Stimulated activated CD4-positive, alpha-beta T cell treated with anti-CD3 and anti-CD28 coated beads, Interleukin-15, amount 100 ng/mL, for 24 hours (primary cell): ENCODE measurements at regions not wholly inside any gene's neighbourhood (a gene's known extent, or its start where the extent isn't known, plus 50 kb on each side); places are given as distances from the start of the nearest gene placed in this dataset.

ENCODE experiments used
- DNase-seq: peaks from one replicate; pipeline ENCODE4 v3.0.0-alpha.2; 2020

- DNase-seq = no peak
Measured at GRCh38 chr6:165871571-165871970, 208.5 kb upstream of the PDE10A start.

- DNase-seq = no peak
Measured at GRCh38 chr6:165869526-165869925, 206.5 kb upstream of the PDE10A start.

DNA sequence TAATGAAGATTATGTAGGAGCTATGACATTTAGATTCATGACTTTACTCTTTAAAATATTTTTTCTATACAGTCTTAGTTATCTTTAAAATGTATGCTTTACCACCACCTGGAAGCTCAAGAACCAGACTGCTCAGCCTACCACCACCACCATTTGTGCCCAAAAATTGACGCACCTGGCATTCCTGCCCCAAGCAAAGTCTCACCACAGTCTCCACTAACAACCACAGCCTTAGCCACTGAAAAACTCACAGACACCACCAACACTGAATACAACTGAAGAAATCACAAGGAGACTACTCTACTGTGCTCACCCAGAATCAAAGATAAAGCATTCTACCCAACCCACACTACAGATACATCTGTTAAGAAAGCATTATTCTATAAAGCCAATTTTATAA is 201.9 kb upstream of the PDE10A start:
- no peak for DNase-seq

DNA sequence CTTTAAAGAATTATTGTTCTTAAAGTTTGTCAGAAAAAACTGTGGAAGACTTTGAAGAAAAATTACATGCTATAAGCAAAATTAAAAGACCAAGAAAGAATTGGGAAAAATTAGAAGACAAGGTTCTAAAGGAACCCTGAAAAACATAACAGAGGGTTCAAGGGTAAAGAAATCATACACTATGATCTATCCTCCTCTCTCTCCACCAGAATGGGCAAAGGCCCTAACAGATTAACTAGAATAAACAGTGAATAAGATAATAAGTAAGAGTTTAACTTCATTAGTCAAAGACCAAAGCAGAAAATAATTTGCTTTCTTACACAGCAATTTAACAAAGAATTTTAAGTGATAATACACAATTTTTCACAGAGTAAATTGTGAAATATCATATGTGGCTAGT is 201.2 kb upstream of the PDE10A start:
- no peak for DNase-seq

GRCh38 chr6:165863801-165864200 is 200.8 kb upstream of the PDE10A start:
- DNase-seq = no peak

- no peak for DNase-seq
Measured at GRCh38 chr6:165862813-165863212, 199.8 kb upstream of the PDE10A start.

GRCh38 chr6:165861226-165861625 is 198.2 kb upstream of the PDE10A start:
- no peak for DNase-seq

- DNase-seq = no peak
Measured at GRCh38 chr6:165858586-165858985, 195.5 kb upstream of the PDE10A start.

DNA sequence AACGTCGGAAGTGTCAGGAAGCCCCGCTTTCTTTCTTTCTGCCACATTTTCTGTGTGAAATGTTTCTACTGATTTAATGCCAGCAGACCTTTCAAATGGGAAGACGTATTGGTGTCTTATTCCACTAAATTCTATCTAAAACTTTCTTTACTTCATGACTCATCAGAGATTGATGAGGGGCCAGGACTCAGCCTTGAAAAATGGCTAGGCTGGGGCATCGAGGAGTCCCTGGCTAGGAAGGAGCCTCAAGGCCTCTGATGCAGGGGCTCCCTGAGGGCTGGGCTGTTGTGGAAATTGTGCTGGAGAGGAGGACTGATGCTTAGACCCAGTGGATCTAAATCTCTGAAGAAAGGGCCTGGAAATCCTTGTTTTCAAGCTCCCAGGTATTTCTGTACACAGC is 192.8 kb upstream of the PDE10A start:
- DNase-seq = no peak

DNA sequence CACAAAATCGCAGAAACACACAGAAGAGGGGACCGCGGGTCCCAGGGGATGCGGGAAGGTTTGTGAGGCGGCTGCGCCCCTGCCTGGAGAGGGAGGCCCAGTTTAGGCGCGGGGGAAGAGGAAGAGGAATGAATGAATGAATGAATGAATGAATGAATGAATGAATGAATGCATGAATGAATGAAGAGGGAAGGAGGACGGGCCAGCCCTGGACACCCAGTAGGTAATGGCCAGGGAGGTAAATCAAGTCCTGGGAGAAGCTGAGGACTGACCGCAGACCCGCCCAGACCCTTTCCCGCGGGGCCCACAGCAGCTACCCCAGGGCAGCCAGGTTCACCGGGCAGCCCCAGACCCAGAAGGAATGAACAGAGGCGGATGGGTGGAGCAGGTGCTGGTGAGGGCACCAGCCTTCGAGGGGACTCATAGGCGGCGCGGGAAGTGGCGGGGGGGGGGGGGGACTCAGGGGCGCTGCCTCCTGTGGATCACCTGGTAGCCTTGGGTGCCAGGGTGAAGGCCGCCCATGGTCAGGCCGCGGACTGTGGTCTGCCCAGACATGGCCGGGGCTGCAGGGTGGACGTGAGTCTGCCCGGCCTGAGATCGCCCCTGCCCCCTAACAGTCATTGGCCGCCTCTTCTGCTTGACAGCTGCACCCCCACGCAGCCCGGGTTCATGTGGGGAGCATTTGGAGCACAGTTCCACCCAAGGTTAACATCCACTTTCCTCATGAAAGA is 192.0 kb upstream of the PDE10A start:
- no peak for DNase-seq

GRCh38 chr6:165854061-165854862 is 191.2 kb upstream of the PDE10A start:
- DNase-seq = no peak

GRCh38 chr6:165852676-165853075 is 189.6 kb upstream of the PDE10A start:
- no peak for DNase-seq

DNA sequence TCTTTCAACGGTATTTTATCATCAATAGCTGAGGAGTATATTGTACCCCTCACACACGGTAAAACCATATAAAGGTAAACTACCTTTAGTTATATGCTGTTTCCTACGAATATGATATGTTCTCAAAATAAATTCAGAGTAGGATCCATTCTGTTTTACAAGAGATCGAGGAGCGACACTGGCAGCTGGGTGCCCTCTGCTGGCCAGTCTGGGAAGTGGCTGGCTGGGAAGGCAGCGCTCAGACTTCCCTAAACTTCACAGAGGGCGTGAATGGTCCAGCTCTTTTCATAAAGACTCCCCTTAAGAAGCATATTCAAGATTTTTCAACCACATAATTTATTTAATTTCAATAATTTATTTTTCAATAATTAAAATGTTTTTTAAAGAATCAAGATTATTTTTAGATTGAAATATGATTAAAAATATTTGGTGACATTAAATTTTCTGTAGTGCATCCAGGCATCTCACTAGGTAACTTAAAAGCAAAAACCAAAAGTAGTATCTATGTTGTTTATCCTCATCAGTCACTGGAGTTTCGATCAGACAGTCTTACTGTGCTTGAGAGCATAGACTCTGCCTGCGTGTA is 187.5 kb upstream of the PDE10A start:
- DNase-seq = peak; percentile 71

- no peak for DNase-seq
Measured at GRCh38 chr6:165849534-165850430, 186.7 kb upstream of the PDE10A start.

DNA sequence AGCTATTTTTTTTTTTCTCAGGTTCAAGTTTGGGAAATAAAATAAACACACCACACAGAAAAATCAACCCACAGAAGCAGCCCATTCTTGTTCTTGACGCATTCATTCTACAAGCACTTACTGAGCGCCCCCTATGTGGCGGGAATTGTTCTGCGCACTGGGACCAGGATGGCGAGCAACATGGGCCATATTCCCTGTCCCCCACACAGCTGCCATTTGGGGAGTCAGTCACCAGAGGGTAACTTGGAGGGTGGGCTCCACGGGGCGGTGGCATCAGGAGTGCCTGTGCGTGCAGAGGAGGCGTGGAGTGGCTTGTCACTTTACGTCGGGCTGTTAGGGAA is 185.0 kb upstream of the PDE10A start:
- DNase-seq = no peak

- DNase-seq = no peak
Measured at GRCh38 chr6:165847407-165848085, 184.5 kb upstream of the PDE10A start.

DNA sequence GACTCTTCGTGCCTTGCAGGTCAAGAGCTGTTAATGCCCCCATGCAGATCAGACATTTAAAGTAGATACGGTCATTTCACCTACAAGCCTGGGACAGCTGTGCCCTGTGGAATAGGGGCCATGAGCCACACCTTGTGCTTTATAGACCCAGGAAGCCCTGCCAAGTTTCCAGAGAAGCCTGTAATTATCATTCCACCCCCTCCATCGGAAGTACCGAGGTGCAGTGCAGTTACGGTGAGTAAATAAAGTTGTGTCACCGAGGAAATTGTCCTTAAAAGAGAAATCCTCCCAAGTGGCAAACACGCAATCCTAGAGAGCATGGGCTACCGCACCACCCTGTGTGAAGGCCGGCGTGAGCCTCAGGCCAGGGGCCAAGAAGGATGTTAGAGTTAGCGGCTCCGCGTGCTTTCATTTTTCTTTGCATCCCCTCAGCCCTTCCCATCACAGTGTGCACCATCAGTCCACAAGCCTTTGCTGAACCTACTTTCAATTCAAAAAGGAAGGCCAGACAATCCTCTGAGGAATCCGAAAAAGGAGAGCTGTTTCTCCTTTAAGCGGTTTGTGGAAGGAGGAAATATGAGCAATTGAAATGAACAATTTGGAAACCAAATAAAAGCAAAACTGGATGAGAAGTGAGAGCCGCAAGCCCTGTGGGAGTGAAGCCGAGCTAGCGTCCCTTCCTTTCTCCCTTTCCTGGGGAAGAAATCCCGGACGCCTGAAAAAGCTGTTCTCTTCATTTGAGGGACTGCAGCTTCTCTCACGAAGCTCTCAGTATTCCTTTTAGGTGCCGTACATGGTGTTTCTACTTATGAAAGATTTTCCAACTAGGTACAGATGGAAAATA is 183.3 kb upstream of the PDE10A start:
- DNase-seq = no peak

DNA sequence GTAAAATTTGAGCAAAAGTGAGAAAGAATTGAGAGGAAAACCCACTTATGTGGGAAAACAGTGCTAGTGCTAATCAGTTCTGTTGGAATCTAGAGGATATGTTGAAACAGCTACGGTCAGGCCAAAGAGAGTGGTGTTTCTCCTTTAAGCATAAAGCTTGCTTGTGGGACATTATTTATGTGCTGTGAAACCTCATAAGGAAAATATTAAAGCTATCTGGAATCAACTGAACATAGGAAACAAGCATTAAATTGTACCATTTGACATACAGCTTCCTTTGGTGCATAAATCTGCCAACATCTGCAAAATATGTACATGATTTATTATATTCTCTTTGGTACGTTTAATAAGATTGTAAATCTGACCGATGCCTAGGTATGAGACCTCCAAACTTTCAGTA is 182.5 kb upstream of the PDE10A start:
- DNase-seq = no peak

DNA sequence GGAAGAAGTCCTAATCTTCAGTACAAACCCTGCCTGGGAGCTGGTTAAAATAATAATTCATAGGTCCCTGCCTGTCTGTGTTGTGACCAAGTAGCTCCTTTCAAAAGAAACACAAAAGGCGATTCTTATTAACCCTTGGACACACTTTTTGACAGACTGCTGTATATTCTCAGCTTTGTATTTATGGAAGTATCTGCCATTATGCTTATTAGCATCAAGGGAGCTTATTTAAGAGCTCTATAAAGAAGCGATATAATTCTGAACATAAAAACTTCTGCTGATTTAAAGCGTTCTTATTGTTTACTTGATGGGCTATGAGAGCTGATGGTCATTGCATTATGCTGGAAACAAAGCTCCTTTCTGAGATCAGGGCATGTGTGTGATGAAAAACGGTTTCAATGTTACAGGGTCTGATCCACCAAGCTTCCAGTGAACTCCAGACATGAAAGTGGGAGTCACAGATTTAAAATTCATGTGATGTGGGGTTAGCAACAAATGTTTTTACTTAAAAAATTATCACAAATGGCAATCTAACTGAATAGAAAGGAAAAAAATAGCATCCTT is 181.8 kb upstream of the PDE10A start:
- DNase-seq = no peak

DNA sequence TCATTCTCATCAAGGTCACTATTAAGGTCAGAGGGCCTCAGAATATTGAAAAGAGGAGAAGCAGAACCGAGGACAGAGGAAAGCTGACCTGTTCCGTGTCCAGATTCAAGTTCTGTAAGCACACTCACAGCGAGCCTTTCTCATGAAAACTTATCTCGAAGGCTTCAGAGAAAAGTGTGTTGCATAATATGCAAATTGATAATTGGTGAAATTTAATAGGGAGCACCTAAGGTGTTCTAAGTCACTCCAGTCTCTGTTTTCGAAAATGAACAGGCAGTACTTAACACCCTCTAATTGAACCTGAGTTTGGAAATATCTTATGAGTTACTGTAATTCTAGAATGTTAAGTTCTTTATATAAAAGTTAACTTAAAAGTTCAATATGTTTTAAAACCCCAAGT is 181.2 kb upstream of the PDE10A start:
- no peak for DNase-seq

- DNase-seq = no peak
Measured at GRCh38 chr6:165843568-165844113, 180.6 kb upstream of the PDE10A start.
